Loucy (cell line): ENCODE measurements at regions not wholly inside any gene's neighbourhood (a gene's known extent, or its start where the extent isn't known, plus 50 kb on each side); places are given as distances from the start of the nearest gene placed in this dataset.
"Not testable (repeated sequence)": the region's sequence is repeated elsewhere in the genome, so short reads cannot be mapped to it uniquely, and the experiment has no call there.

Experiments
- H2AFZ ChIP-seq: fragments of 200-600 bp; sonication (generic); 2 replicates; pipeline ENCODE4 v1.6.0; 2016; ENCODE audit warnings: antibody characterized with exemption, mild to moderate bottlenecking, low read length, moderate library complexity
- H3F3A ChIP-seq: fragments of 200-600 bp; 2 replicates; pipeline ENCODE4 v1.6.0; 2016; ENCODE audit warnings: antibody characterized with exemption, low read depth, mild to moderate bottlenecking
- H3K27me3 ChIP-seq: fragments of 200-600 bp; sonication (generic); 2 replicates; pipeline ENCODE4 v1.6.1; 2014; ENCODE audit warnings: low read length, mild to moderate bottlenecking; ENCODE audit not compliant: insufficient read depth, poor library complexity, severe bottlenecking
- H3K36me3 ChIP-seq: fragments of 200-600 bp; sonication (generic); 2 replicates; pipeline ENCODE4 v1.6.1; 2016; ENCODE audit warnings: low read length; ENCODE audit not compliant: insufficient read depth
- H3K4me1 ChIP-seq: fragments of 200-600 bp; sonication (generic); 2 replicates; pipeline ENCODE4 v1.5.1; 2014; ENCODE audit warnings: low read length, mild to moderate bottlenecking; ENCODE audit not compliant: insufficient read depth, poor library complexity, severe bottlenecking
- H3K4me2 ChIP-seq: fragments of 200-600 bp; sonication (generic); 2 replicates; pipeline ENCODE4 v1.6.0; 2014; ENCODE audit warnings: antibody characterized with exemption, low read length, low read depth, mild to moderate bottlenecking; ENCODE audit not compliant: poor library complexity, severe bottlenecking
- H3K4me3 ChIP-seq: fragments of 200-600 bp; sonication (generic); 2 replicates; pipeline ENCODE4 v1.5.1; 2014; ENCODE audit warnings: low read length, mild to moderate bottlenecking, mixed read lengths; ENCODE audit not compliant: poor library complexity, severe bottlenecking
- H3K79me2 ChIP-seq: fragments of 200-600 bp; sonication (generic); 2 replicates; pipeline ENCODE4 v1.6.1; 2014; ENCODE audit warnings: low read length; ENCODE audit not compliant: insufficient read depth
- H3K9ac ChIP-seq: fragments of 200-600 bp; sonication (generic); 2 replicates; pipeline ENCODE4 v1.6.0; 2014; ENCODE audit warnings: mild to moderate bottlenecking, low read depth, low read length, moderate library complexity; ENCODE audit not compliant: poor library complexity, severe bottlenecking
- H3K9me2 ChIP-seq: fragments of 200-600 bp; sonication (generic); replicated peaks from 2 replicates; pipeline ENCODE4 v1.6.1; 2016; ENCODE audit warnings: low read depth, low read length, mixed read lengths
- H3K9me3 ChIP-seq: fragments of 200-600 bp; sonication (generic); 2 replicates; pipeline ENCODE4 v1.6.1; 2014; ENCODE audit warnings: mild to moderate bottlenecking, antibody characterized with exemption, low read length, low read depth; ENCODE audit not compliant: insufficient read depth
- H4K20me1 ChIP-seq: fragments of 200-600 bp; sonication (generic); 2 replicates; pipeline ENCODE4 v1.6.0; 2014; ENCODE audit warnings: antibody characterized with exemption, low read length, mild to moderate bottlenecking; ENCODE audit not compliant: insufficient read depth, poor library complexity, severe bottlenecking
- EZH2phosphoT487 ChIP-seq: fragments of 200-600 bp; IDR thresholded peaks from 2 replicates; pipeline ENCODE4 v1.6.1; 2018; ENCODE audit warnings: antibody characterized with exemption, mild to moderate bottlenecking, moderate library complexity, borderline replicate concordance
- TF ChIP-seq, protein P1 (sequence below): fragments of 200-600 bp; sonication (generic); conservative IDR thresholded peaks from 2 replicates; pipeline ENCODE4 v1.5.1; 2014; ENCODE audit warnings: mild to moderate bottlenecking, antibody characterized with exemption, low read length

DNA sequence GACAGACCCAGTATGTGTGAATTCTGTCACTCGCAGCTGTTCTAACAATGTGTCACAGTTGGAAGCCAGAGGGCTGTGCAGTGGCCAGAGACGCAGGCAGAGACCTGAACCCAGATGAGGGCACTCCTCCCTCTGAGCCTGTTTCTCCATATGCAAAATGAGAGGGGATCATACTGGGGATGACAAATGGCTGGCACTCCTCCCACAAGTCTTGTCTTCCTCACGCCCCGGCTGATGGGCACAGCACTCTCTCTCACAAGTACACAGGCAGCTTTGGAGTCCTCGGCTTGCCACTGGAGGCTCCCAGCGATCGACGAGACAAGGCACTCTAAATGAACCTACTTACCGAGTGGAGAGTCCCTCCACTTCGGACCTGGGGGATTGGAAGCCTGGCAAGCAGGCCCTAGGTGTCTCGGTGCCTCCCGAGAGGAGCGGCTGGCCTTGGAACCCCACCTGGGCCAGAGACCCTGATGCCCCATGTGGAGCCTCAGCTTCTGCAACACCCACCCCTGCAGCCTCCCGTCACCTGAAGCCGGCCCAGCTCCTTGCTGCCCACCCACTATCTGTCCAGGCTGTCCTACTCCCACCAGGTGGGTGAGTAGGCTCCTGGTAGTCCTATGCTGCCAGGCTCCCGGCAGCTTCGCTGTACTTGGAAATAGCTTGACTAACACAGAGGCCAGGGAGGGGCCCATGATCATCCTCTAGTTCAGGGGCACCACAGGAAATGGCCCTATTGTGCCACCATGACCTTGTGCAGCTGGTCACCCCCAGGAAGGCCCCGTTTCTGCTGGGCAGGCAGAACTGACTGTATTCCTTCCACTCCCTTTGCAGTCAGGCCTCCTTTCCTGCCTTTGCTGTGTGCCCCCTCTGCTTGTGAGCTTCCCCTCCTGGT, 65.0 kb upstream of the IQSEC1 start:
- Histone ChIP-seq H3K9me2 (no peaks in the 10 kb centered on the region), H3K79me2 (no peaks in the 10 kb centered on the region), H3K4me3 (no peak overlapping the region), H3K9ac (no peak overlapping the region), H3K9me3 (no peaks in the 10 kb centered on the region), H2AFZ (no peak overlapping the region), H3F3A (no peaks in the 10 kb centered on the region), H3K4me1 (peaks cover 12% of the 10 kb centered on the region), H3K36me3 (no peaks in the 10 kb centered on the region), H3K27me3 (no peaks in the 10 kb centered on the region), H4K20me1 (no peaks in the 10 kb centered on the region), H3K4me2 (no peak overlapping the region)
- TF ChIP-seq, protein P1, sequence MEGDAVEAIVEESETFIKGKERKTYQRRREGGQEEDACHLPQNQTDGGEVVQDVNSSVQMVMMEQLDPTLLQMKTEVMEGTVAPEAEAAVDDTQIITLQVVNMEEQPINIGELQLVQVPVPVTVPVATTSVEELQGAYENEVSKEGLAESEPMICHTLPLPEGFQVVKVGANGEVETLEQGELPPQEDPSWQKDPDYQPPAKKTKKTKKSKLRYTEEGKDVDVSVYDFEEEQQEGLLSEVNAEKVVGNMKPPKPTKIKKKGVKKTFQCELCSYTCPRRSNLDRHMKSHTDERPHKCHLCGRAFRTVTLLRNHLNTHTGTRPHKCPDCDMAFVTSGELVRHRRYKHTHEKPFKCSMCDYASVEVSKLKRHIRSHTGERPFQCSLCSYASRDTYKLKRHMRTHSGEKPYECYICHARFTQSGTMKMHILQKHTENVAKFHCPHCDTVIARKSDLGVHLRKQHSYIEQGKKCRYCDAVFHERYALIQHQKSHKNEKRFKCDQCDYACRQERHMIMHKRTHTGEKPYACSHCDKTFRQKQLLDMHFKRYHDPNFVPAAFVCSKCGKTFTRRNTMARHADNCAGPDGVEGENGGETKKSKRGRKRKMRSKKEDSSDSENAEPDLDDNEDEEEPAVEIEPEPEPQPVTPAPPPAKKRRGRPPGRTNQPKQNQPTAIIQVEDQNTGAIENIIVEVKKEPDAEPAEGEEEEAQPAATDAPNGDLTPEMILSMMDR, result no peak
- TF ChIP-seq EZH2phosphoT487, result no peak

DNA sequence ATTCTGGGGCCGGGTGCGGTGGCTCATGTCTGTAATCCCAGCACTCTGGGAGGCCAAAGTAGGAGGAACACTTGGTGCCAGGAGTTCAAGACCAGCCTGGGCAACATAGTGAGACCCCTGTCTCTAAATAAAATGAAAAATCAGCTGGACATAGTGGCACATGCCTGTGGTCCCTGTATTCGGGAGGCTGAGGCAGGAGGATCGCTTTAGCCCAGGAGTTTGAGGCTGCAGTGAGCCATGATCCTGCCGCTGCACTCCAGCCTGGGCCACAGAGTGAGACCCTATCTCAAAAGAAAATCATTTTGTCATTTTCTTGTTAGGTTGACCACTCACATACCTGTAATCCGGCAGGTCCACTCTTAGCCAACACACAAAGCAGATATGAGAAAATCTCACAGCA, 63.6 kb upstream of the IQSEC1 start:
- H3K27me3 ChIP-seq, result not testable (repeated sequence)

DNA sequence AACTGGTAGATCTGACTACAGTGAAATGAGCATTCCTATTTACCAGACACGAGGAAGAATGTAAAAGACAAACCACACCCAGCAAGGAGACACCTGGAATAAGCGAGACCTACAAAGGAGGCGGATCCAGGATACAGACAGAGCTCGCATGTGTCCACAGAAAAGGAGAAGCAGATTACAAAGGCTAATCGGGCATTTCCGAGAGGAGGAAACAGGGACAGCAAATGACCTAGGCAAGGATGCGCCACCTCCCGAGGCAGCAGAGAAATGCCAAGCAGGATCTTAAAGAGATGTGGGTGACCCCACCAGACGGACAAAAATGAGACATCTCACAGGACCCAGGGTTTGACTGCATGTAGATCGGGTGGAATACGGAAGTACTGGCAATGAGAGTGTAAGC, 63.2 kb upstream of the IQSEC1 start:
- Histone ChIP-seq H3K9me3 (no peaks in the 10 kb centered on the region), H3K4me2 (no peak overlapping the region), H2AFZ (no peak overlapping the region), H3K36me3 (no peaks in the 10 kb centered on the region), H3K4me3 (no peak overlapping the region), H3K79me2 (no peaks in the 10 kb centered on the region), H3K9me2 (no peaks in the 10 kb centered on the region), H3K9ac (no peak overlapping the region), H4K20me1 (no peaks in the 10 kb centered on the region), H3K27me3 (no peaks in the 10 kb centered on the region), H3F3A (no peaks in the 10 kb centered on the region), H3K4me1 (peaks cover 24% of the 10 kb centered on the region)
- TF ChIP-seq EZH2phosphoT487, result no peak
- TF ChIP-seq, protein P1, result no peak

More for the DNA sequence above, 63.6 kb upstream of the IQSEC1 start:
- not testable (repeated sequence) for H3K9me3 ChIP-seq, H3K4me3 ChIP-seq, H3K4me2 ChIP-seq, H3F3A ChIP-seq, H3K79me2 ChIP-seq, H2AFZ ChIP-seq, H3K9ac ChIP-seq, H4K20me1 ChIP-seq, H3K9me2 ChIP-seq, H3K36me3 ChIP-seq
- peaks cover 24% of the 10 kb centered on the region for H3K4me1 ChIP-seq

DNA sequence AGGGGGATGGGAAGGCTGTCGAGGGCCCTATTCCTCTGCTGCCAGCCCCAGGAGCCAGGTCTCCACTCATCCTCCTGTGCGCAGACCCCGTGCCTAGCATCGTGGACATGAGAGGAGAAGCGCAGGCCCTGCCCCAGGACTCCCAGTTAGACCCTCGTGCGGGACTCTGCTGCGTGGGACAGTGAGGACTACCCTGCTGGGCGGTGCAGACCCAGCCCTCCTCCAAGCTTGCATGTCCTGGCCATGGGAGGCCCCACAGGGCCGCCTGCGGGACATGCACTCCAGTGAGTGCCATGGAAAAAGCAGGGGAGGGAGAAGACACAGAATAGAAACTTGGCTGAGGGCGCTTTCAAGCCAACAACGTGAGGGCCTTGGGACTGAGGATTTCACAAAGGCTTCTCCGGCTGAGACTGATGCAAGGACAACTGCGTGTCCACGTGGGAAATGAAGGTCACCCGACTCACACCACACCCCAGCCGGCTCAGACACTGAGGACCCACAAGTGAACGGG, 62.6 kb upstream of the IQSEC1 start:
- H3K4me3 ChIP-seq, result no peak overlapping the region
- no peaks in the 10 kb centered on the region for H3K27me3 ChIP-seq
- H3K4me1 ChIP-seq, result peaks cover 24% of the 10 kb centered on the region
- TF ChIP-seq, protein P1, result no peak
- TF ChIP-seq EZH2phosphoT487, result no peak
- no peaks in the 10 kb centered on the region for H4K20me1 ChIP-seq
- no peaks in the 10 kb centered on the region for H3K79me2 ChIP-seq
- no peak overlapping the region for H3K4me2 ChIP-seq
- H3K9me2 ChIP-seq, result no peaks in the 10 kb centered on the region
- no peak overlapping the region for H3K9ac ChIP-seq
- H3K36me3 ChIP-seq, result no peaks in the 10 kb centered on the region
- no peaks in the 10 kb centered on the region for H3F3A ChIP-seq
- no peaks in the 10 kb centered on the region for H3K9me3 ChIP-seq
- no peak overlapping the region for H2AFZ ChIP-seq
